K562 (cell line): ENCODE measurements at regions not wholly inside any gene's neighbourhood (a gene's known extent, or its start where the extent isn't known, plus 50 kb on each side); places are given as distances from the start of the nearest gene placed in this dataset.

Experiments
- ATAC-seq: fragments of 200-7000 bp; cut with Tn5 transposase; 3 replicates; pipeline ENCODE4 v1.9.1; 2020; ENCODE audit warnings: moderate library complexity
- BruUV-seq: library from RNA; stranded (reverse); fragments of 400-500 nt; replicated peaks from 2 replicates; lab custom pipeline; 2021; lab: Mats Ljungman, UMichigan
- CTCF ChIA-PET: fragments of 300-600 bp; formaldehyde crosslinking; extraction: SDS; loops from one replicate; lab custom pipeline; 2021; ENCODE audit warnings: low intra/inter-chr PET ratio; lab: Yijun Ruan, JAX
- POLR2A ChIA-PET: fragments of 300-600, 350-650 bp; sonication (Branson Sonifier 250); formaldehyde crosslinking; extraction: SDS; loops from one replicate; lab custom pipeline; 2021; ENCODE audit warnings: antibody characterized with exemption, inconsistent platforms; lab: Yijun Ruan, JAX
- DNase-seq, 4 experiments: peaks; one replicate each; pipeline versions ENCODE4 v3.0.0 to v3.0.0-alpha.2; 2011 to 2018; ENCODE audit warnings: low spot score in 3 of 4, mixed read lengths in 3 of 4; ENCODE audit errors: extremely low read depth in 1 of 4
- FAIRE-seq: peaks from 2 replicates; lab custom pipeline; 2011; peaks lifted over from hg19 to GRCh38; lab: Jason Lieb, UNC
- H2AFZ ChIP-seq: 2 replicates; pipeline ENCODE4 v1.6.0; 2011; ENCODE audit warnings: low read depth, low read length, control low read depth, inconsistent platforms
- H3K27ac ChIP-seq: fragments of 200-600 bp; 3 replicates; pipeline ENCODE4 v1.8.0; 2011; ENCODE audit warnings: low read depth, mild to moderate bottlenecking, control low read depth, inconsistent platforms, low read length, moderate library complexity, mixed read lengths; ENCODE audit errors: extremely low read depth
- H3K27me3 ChIP-seq, 2 experiments: fragments of 300-600 bp in 1 of 2; 2 replicates in 1 of 2; 3 replicates in 1 of 2; pipeline versions ENCODE4 v1.6.0 to v1.8.0; 2011; ENCODE audit warnings: inconsistent platforms in 2 of 2, low read length in 2 of 2, mild to moderate bottlenecking in 1 of 2, mixed read lengths in 1 of 2, moderate library complexity in 1 of 2; ENCODE audit not compliant: control insufficient read depth in 2 of 2, insufficient read depth in 2 of 2
- H3K36me3 ChIP-seq: fragments of 300-600 bp; 3 replicates; pipeline ENCODE4 v1.8.0; 2011; ENCODE audit warnings: mild to moderate bottlenecking, low read length, inconsistent platforms; ENCODE audit not compliant: control insufficient read depth, insufficient read depth
- H3K4me1 ChIP-seq, 2 experiments: fragments of 200-600 bp in 1 of 2; replicated peaks in 1 of 2; 2 replicates in 1 of 2; 3 replicates in 1 of 2; pipeline versions ENCODE4 v1.5.1 to v1.8.0; 2011; ENCODE audit warnings: inconsistent platforms in 2 of 2, low read length in 2 of 2, mild to moderate bottlenecking in 1 of 2, mixed read lengths in 1 of 2, moderate library complexity in 1 of 2; ENCODE audit not compliant: control insufficient read depth in 2 of 2, insufficient read depth in 2 of 2
- H3K4me2 ChIP-seq: 2 replicates; pipeline ENCODE4 v1.6.1; 2011; ENCODE audit warnings: low read length, control low read depth, inconsistent platforms, mixed read lengths; ENCODE audit not compliant: insufficient read depth
- H3K4me3 ChIP-seq: fragments of 200-600 bp; sonication (generic), shearing (Covaris generic); 2 replicates; pipeline ENCODE4 v1.5.1; 2016; ENCODE audit warnings: control low read depth, inconsistent platforms
- H3K79me2 ChIP-seq: fragments of 200-600 bp; 3 replicates; pipeline ENCODE4 v1.8.0; 2011; ENCODE audit warnings: low read length, inconsistent platforms; ENCODE audit not compliant: control insufficient read depth, insufficient read depth
- H3K9ac ChIP-seq, 2 experiments: 2 replicates each; pipeline versions ENCODE4 v1.6.0 to v1.6.1; 2011; ENCODE audit warnings: low read depth in 2 of 2, low read length in 2 of 2, control low read depth in 1 of 2, inconsistent platforms in 1 of 2, mild to moderate bottlenecking in 1 of 2, mixed read lengths in 1 of 2; ENCODE audit not compliant: insufficient read depth in 1 of 2
- H3K9me1 ChIP-seq: one replicate; pipeline ENCODE4 v1.6.0; 2011; ENCODE audit warnings: inconsistent platforms, mild to moderate bottlenecking, low read length, moderate library complexity; ENCODE audit not compliant: control insufficient read depth, insufficient read depth
- H3K9me3 ChIP-seq: replicated peaks from 2 replicates; pipeline ENCODE4 v1.5.1; 2011; ENCODE audit warnings: low read depth, low read length, inconsistent platforms; ENCODE audit not compliant: control insufficient read depth, insufficient read depth
- H4K20me1 ChIP-seq: replicated peaks from 2 replicates; pipeline ENCODE4 v1.6.1; 2011; ENCODE audit warnings: low read length, inconsistent platforms, mixed read lengths; ENCODE audit not compliant: control insufficient read depth, insufficient read depth
- CBX3 ChIP-seq, 2 experiments: IDR thresholded peaks; 1 replicate in 1 of 2; 2 replicates in 1 of 2; pipeline ENCODE4 v1.6.1; 2012; ENCODE audit warnings: inconsistent platforms in 2 of 2, low read length in 2 of 2, borderline replicate concordance in 1 of 2, control low read depth in 1 of 2
- HDAC3 ChIP-seq: fragments of 450-650 bp; IDR thresholded peaks from 2 replicates; pipeline ENCODE4 v1.6.1; 2018; ENCODE audit warnings: borderline replicate concordance, mild to moderate bottlenecking, moderate library complexity; ENCODE audit not compliant: partially characterized antibody
- HNRNPL ChIP-seq: fragments of 200-400 bp; formaldehyde crosslinking; IDR thresholded peaks from 2 replicates; pipeline ENCODE4 v1.6.1; 2017; ENCODE audit warnings: low read depth, mild to moderate bottlenecking, low read length
- MTA3 ChIP-seq: fragments of 450-650 bp; formaldehyde crosslinking; IDR thresholded peaks from 2 replicates; pipeline ENCODE4 v1.6.1; 2017; ENCODE audit warnings: mild to moderate bottlenecking, borderline replicate concordance
- WHSC1 ChIP-seq: IDR thresholded peaks from one replicate; pipeline ENCODE4 v1.6.1; 2012; ENCODE audit warnings: low read length, control low read depth, inconsistent platforms
- ZNF785 ChIP-seq: fragments of 250-450 bp; sonication (Bioruptor Pico); IDR thresholded peaks from 2 replicates; pipeline ENCODE4 v1.4.0; 2020; ENCODE audit warnings: mild to moderate bottlenecking
- WGBS: fragments of 100-300 bp; shearing (Covaris generic); methylation state at CpG from one replicate; pipeline ENCODE4 v1.1.6; 2016; ENCODE audit warnings: low coverage, mixed read lengths; ENCODE audit not compliant: insufficient coverage; ENCODE audit errors: missing lambda C conversion rate; 5-methylcytosine and 5-hydroxymethylcytosine counted together
- in situ Hi-C: fragments of 300-500 bp; cut with MboI; formaldehyde crosslinking; loops from 4 replicates; pipeline ENCODE4 v1.15.0; 2018; ENCODE audit warnings: inconsistent platforms, mixed read lengths
- intact Hi-C: fragments of 100-400 bp; cut with micrococcal nuclease; formaldehyde crosslinking; loops from 2 replicates; pipeline ENCODE4 v1.14.2; 2022
- TF ChIP-seq, protein P1 (sequence below): fragments of 200-800 bp; sonication (Bioruptor generic); IDR thresholded peaks from 2 replicates; pipeline ENCODE4 v1.6.1; 2016; ENCODE audit warnings: missing genetic modification characterization, missing compliant biosample characterization
- TF ChIP-seq, protein P2 (sequence below): fragments of 450-650 bp; IDR thresholded peaks from 2 replicates; pipeline ENCODE4 v1.6.1; 2018; ENCODE audit warnings: mild to moderate bottlenecking, low read depth; ENCODE audit not compliant: partially characterized antibody
- TF ChIP-seq, protein P3 (sequence below): fragments of 450-650 bp; IDR thresholded peaks from 2 replicates; pipeline ENCODE4 v1.6.1; 2016; ENCODE audit warnings: antibody characterized with exemption

DNA sequence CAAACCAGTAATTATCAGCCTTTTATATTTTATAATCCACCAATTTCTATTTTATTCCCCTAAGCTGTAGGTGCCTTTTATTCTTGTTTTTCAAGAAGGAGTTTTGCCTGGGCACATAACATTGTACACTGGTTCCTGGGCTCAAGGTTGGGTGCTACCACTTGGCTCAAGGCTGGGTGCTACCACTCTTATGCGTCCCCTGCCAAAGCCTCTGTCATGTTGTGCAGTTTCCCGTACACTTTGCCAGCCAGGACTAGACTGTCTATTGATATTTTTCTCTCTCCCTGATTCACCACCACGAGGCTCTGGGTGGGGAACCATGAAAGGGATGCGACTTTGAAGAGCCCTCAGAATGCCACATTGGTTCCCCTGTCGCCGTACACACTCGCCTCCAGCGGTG, 52.5 kb upstream of the VASH1 start:
- Histone ChIP-seq H3K9ac (no peak overlapping the region), H4K20me1 (no peaks in the 10 kb centered on the region), H3K4me1 (peaks cover 0 to 4% of the 10 kb centered on the region in 2 experiments; a peak in 2 of 5 replicates), H3K27ac (no peak overlapping the region), H3K79me2 (no peaks in the 10 kb centered on the region), H3K36me3 (no peaks in the 10 kb centered on the region), H3K4me3 (no peak overlapping the region), H3K9me1 (no peaks in the 10 kb centered on the region), H3K27me3 (peaks cover 2 to 24% of the 10 kb centered on the region in 2 experiments; a peak in 4 of 5 replicates), H3K4me2 (no peak overlapping the region), H2AFZ (no peak overlapping the region), H3K9me3 (no peaks in the 10 kb centered on the region)
- DNase-seq (no peak), ATAC-seq (no peak), FAIRE-seq (no peak)
- CTCF ChIA-PET = no interaction called here
- intact Hi-C loops = no loop called here
- no TSS peak for BruUV-seq
- POLR2A ChIA-PET = no interaction called here
- in situ Hi-C loops = loop anchor here (25.0 kb wide), 1 partner anchor 354 kb away; no protein-coding TSS in a partner anchor
- WGBS = 9% methylated on average over 3 of the region's 8 CpGs
- TF ChIP-seq HDAC3 (no peak), CBX3 (IDR thresholded peaks at IDR 0.05; ENCODE audit: borderline replicate concordance in 1 of 2, low read length in 2 of 2) (no peak), WHSC1 (no peak), MTA3 (no peak), HNRNPL (no peak), ZNF785 (CRISPR knock-in tag) (no peak)
- TF ChIP-seq, protein P1, sequence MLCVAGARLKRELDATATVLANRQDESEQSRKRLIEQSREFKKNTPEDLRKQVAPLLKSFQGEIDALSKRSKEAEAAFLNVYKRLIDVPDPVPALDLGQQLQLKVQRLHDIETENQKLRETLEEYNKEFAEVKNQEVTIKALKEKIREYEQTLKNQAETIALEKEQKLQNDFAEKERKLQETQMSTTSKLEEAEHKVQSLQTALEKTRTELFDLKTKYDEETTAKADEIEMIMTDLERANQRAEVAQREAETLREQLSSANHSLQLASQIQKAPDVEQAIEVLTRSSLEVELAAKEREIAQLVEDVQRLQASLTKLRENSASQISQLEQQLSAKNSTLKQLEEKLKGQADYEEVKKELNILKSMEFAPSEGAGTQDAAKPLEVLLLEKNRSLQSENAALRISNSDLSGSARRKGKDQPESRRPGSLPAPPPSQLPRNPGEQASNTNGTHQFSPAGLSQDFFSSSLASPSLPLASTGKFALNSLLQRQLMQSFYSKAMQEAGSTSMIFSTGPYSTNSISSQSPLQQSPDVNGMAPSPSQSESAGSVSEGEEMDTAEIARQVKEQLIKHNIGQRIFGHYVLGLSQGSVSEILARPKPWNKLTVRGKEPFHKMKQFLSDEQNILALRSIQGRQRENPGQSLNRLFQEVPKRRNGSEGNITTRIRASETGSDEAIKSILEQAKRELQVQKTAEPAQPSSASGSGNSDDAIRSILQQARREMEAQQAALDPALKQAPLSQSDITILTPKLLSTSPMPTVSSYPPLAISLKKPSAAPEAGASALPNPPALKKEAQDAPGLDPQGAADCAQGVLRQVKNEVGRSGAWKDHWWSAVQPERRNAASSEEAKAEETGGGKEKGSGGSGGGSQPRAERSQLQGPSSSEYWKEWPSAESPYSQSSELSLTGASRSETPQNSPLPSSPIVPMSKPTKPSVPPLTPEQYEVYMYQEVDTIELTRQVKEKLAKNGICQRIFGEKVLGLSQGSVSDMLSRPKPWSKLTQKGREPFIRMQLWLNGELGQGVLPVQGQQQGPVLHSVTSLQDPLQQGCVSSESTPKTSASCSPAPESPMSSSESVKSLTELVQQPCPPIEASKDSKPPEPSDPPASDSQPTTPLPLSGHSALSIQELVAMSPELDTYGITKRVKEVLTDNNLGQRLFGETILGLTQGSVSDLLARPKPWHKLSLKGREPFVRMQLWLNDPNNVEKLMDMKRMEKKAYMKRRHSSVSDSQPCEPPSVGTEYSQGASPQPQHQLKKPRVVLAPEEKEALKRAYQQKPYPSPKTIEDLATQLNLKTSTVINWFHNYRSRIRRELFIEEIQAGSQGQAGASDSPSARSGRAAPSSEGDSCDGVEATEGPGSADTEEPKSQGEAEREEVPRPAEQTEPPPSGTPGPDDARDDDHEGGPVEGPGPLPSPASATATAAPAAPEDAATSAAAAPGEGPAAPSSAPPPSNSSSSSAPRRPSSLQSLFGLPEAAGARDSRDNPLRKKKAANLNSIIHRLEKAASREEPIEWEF (CRISPR knock-in tag) = no peak
- TF ChIP-seq, protein P2, sequence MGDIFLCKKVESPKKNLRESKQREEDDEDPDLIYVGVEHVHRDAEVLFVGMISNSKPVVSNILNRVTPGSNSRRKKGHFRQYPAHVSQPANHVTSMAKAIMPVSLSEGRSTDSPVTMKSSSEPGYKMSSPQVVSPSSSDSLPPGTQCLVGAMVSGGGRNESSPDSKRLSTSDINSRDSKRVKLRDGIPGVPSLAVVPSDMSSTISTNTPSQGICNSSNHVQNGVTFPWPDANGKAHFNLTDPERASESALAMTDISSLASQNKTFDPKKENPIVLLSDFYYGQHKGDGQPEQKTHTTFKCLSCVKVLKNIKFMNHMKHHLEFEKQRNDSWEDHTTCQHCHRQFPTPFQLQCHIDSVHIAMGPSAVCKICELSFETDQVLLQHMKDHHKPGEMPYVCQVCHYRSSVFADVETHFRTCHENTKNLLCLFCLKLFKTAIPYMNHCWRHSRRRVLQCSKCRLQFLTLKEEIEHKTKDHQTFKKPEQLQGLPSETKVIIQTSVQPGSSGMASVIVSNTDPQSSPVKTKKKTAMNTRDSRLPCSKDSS = no peak
- TF ChIP-seq, protein P3, sequence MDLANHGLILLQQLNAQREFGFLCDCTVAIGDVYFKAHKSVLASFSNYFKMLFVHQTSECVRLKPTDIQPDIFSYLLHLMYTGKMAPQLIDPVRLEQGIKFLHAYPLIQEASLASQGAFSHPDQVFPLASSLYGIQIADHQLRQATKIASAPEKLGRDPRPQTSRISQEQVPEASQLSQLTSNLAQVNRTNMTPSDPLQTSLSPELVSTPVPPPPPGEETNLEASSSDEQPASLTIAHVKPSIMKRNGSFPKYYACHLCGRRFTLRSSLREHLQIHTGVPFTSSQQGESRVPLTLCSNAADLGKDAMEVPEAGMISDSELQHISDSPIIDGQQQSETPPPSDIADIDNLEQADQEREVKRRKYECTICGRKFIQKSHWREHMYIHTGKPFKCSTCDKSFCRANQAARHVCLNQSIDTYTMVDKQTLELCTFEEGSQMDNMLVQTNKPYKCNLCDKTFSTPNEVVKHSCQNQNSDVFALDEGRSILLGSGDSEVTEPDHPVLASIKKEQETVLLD = no peak
